Ureter (tissue), 1 donor: ENCODE measurements at regions not wholly inside any gene's neighbourhood (a gene's known extent, or its start where the extent isn't known, plus 50 kb on each side); places are given as distances from the start of the nearest gene placed in this dataset.
"Not testable (repeated sequence)": the region's sequence is repeated elsewhere in the genome, so short reads cannot be mapped to it uniquely, and the experiment has no call there.

Experiments used
- DNase-seq: peaks from one replicate; pipeline ENCODE4 v3.0.0-alpha.2; 2020; ENCODE audit warnings: low spot score
- donor health status: DM: yes; HTN: yes; CAD: no.

DNA sequence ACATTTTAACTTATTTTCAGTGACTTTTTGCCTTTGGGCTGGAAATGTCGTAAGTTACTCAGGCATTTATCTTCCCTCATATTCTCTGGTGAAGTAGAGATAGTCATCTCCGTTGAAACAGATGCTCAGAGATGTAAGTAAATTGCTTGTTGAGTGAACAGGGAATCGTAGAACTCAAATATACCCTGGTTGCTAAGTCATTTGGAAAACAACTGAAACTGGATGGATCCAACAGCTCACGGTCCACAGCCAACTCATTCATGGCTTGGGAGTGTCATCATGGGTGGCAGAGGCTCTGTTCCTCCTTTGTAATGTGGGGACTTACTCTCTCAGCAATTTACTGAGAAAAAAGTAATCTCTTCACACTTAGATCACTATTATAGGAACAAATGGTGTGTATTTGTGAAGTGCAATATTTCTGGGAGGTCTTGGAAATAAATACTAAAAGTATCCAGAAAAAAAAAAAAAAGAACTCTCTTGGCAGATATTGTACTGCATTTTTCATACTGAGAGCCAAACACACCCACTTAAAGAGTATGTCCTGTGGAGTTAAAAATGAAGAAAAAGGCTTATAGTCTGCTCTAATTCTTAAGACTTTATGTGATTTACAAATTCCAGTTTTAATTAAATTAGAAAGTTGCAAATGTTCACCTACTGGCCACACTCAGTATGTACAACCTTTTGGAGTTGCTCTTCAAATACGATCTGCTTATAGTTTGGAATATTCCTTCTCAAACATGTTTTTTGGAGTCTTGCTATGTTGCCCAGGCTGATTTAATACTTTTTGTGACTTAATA lies 107.4 kb downstream of the LEPR start:
- no peak for DNase-seq

DNA sequence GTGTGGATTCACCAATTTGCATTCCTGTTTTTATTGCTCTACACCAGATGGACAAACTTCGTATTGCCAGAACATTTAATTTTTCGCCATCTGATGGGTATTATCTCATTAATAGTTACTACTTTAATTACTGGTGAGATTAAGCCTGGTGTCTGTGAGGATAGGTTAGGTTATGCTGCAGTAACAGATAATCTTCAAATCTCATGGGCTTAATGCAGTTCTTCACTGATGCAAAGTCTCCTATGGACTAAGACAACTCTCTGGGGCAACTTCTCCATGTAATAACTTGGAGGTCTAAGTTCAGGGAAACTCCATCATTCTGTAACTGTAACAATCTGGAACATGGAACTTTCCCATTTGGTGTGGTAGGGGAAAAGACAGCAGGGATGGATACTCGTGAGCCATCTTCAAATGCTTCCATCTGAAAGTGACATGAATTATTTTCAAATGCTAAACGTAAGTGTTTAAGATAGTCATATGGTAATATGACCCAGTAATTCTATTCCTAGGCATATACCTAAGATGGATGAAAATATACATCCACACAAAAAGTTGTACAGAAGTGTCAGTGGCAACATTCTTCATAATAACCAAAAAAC lies 111.6 kb downstream of the LEPR start:
- no peak for DNase-seq

DNA sequence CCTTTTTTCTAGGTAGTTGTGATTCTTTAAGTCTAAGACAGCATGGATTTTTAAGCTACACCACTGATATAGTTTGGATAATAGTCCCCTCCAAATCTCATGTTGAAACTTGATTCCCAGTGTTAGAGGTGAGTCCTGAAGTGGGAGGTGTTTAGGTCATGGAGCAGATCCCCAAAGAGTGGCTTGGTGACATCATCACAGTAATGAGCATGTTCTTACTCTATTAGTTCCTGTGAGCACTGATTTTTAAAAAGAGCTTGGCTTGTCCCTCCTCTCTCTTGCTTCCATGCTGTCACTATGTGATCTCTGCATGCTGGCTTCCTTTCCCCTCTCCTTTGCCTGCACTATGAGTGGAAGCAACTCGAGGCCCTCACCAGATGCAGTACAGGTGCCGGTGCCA lies 115.5 kb downstream of the LEPR start:
- DNase-seq, result no peak

DNA sequence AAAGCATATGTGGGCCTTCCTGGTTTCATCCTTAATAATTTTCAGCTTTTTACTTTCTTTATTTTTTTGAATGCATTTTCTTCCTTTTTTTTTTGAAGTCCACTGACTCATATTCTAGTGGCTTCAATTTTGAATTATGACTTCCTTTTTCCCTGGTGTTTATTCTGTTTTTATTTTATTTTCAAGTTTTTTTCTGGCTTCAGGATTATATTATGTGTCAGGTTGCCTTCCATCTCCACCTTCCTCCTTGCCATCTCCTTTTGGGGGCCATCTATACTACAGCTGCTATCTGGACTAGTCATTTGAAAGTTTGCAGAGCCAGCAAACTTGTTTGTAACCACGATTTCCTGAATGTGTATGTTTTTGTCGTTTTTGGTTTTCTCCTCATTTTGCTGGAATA lies 117.6 kb downstream of the LEPR start:
- DNase-seq, result no peak

DNA sequence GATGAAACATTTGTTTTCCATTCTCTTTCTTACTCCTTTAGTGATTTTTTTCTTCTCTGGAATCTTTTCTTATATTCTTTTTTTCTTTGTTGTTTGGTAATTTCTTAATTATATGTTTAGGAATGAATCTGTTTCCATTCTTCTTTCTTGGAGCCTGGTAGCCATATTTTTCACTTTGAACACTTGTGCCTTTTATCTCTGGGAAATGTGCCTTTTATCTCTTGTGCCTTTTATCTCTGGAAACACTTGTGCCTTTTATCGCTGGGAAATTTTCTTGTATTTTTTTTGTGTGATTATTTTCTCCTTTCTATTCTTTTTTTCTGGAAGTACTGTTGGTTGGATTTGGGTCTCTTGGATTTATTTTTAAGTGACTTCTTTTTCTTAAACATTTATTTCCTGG lies 118.2 kb downstream of the LEPR start:
- DNase-seq, result no peak

DNA sequence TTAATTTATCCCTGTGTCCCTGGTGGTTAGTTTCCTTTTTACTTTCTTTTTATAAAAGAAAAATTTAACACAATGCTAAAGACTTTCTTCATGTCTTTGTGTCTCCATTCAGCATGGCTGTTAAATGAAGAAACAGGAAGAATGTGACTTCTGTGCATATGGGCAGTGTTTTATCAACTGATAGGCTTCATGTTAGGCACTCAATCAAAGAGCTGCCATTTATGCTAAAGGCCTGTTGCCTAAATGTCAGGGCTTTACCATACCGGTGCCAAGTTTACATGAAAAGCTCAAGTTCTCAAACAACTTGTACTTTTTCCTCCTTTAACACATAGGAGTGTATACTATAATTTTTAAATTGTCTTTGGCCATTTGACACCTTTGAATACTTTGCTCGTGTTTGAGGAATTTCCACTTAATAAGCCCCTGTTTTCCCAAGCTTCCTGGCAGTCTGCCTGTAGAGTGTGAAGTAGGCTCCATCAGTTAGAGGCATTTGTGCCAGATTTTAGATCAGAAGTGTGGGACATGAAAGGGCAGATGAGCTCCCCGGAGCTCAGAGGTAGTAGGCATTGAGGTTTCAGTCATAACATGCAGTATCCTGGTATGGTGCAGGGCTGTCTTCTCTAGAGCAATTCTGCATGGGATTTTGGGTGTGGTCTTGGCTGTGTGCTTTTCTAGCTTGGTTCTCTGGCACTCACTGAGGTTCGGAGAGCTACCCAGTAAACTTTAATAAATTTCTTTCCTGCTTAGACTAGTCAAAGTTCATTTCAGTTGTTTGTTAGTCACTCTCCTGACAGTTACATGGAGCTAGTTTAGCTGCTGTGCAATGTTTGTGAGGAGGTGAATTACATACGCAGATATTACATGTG lies 119.0 kb downstream of the LEPR start:
- no peak for DNase-seq

DNA sequence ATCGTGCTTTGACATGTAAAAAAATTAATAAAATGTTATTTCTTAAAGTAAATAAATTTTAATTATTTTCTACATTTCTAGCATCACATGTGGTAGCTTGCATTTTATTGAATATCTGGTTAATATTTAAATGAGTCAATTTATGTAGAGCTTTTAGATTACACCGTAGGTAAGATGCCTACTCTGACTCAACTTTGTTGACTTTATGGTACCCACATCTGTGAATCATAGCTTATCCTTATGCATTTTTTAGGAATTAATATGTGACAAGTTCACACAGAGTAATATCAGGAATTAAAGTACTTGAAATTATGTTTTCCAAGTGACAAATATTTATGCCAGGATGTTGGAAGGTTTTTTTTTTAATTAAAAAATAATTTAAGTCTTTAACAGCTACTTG lies 120.7 kb downstream of the LEPR start:
- no peak for DNase-seq

- DNase-seq, result no peak
Observed at GRCh38 chr1:65541865-65542264, 121.4 kb downstream of the LEPR start.

DNA sequence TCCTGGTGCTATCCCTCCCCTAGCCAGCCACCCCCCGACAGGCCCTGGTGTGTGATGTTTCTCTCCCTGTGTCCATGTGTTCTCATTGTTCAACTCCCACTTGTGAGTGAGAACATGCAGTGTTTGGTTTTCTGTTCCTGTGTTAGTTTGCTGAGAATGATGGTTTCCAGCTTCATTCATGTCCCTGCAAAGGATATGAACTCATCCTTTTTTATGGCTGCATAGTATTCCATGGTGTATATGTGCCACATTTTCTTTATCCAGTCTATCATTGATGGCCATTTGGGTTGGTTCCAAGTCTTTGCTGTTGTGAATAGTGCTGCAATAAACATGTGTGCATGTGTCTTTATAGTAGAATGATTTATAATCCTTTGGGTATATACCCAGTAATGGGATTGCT lies 122.1 kb downstream of the LEPR start:
- DNase-seq, result not testable (repeated sequence)

- DNase-seq, result not testable (repeated sequence)
Observed at GRCh38 chr1:65550306-65551010, 130.0 kb downstream of the LEPR start.

DNA sequence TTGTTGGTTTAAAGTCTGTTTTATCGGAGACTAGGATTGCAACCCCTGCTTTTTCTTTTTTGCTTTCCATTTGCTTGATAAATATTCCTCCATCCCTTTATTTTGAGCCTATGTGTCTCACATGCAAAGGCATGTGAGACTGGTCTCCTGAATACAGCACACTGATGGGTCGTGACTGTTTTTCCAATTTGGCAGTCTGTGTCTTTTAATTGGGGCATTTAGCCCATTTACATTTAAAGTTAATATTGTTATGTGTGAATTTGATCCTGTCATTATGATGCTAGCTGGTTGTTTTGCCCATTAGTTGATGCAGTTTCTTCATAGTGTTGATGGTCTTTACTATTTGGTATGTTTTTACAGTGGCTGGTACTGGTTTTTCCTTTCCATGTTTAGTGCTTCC lies 132.0 kb downstream of the LEPR start:
- not testable (repeated sequence) for DNase-seq

GRCh38 chr1:65554086-65554764 lies 133.8 kb downstream of the LEPR start:
- not testable (repeated sequence) for DNase-seq

GRCh38 chr1:65554829-65555228 lies 134.4 kb downstream of the LEPR start:
- DNase-seq, result no peak

GRCh38 chr1:65558215-65558614 lies 137.7 kb downstream of the LEPR start:
- no peak for DNase-seq

DNA sequence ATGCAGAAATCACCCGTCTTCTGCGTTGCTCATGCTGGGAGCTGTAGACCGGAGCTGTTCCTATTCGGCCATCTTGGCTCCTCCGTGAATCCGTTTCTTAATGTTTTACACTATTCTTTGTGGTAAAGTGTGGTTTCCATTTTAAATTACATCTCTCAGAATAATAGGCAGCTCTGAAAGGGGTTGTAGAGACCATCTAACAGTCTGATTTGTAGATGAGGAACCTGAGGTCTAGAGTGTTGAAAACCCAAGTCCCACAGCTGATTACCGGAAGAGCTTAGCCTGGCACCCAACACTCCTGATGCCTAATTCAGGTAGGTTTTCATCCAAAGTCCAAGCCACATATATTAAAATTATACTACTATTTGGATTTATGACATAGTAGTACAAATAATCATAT lies 144.0 kb downstream of the LEPR start:
- DNase-seq, result no peak

GRCh38 chr1:65568285-65568684 lies 147.8 kb downstream of the LEPR start:
- no peak for DNase-seq

DNA sequence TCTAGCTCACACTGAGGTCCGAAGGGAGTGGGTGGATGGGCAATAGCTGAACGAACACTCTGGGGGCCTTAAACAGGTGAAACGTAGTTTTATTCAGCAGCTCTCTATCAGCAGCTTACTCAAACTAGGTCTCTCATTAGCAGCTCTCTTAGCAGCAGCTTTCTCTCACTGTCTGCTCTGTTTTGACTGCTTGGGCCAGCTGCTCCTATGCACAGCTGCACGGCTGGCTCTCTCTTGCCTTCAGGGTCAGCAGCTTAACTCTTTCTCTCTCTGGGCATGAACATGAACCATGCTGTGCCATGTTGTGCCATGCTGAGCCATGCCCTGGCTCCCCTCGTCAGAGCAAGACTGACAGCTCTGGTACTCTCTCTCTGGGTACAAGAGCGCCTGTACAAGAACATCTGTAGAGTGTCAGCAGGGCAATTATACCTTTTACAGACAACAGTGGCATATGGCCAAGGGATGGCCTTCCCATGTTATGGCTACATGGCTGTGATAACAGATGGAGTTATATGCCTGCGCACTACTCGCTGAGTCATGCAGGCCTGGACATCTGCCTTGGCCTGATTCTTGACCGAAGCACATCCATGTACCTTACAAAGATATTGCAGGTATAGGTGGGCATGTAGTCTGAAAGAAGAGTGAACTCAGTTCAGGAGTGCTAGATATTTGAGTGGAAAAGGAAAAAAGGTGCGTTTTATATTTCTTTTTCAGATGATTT lies 152.4 kb downstream of the LEPR start:
- DNase-seq, result no peak

DNA sequence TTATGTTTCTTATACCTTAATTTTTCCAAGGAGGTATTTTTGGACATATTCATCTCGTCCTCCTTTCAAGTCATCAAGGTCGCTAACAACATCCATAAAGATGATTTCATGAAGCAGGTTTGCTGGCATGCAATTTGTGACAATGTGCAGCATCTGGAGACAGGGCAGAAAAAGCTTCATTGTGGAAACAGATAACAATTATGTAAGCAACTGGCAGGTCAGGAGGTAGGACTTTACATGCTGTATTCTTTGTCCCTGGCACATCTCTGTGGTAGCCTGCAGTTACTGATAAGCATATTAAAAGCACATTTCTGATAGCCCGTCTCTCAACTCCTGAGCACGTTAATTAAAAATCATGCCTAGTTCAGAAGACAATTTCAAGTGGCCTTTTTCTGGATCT lies 156.8 kb downstream of the LEPR start:
- DNase-seq, result no peak

DNA sequence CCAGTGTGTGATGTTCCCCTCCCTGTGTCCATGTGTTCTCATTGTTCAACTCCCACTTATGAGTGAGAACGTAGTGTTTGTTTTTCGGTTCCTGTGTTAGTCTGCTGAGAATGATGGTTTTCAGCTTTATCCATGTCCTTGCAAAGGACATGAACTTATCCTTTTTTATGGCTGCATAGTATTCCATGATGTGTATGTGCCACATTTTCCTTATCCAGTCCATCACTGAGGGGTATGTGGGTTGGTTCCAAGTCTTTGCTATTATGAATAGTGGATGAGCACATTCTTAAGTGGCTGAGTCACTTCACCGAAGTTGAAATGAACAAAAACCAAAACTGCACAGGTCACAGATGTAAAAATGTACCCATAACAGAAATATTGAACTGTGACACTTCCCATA lies 157.5 kb downstream of the LEPR start:
- not testable (repeated sequence) for DNase-seq

GRCh38 chr1:65581119-65581518 lies 160.7 kb downstream of the LEPR start:
- DNase-seq, result no peak

- no peak for DNase-seq
Observed at GRCh38 chr1:65584399-65584798, 163.9 kb downstream of the LEPR start.
